Stimulated activated memory B cell treated with anti-CD40 and anti-IgM and Interleukin-4, amounts not matched to agents 10 μg/mL and 1 μg/mL and 100 μg/mL, for 72 hours (primary cell): ENCODE measurements at regions not wholly inside any gene's neighbourhood (a gene's known extent, or its start where the extent isn't known, plus 50 kb on each side); places are given as distances from the start of the nearest gene placed in this dataset.
"Not testable (repeated sequence)": the region's sequence is repeated elsewhere in the genome, so short reads cannot be mapped to it uniquely, and the experiment has no call there.

Experiments used
- ATAC-seq: fragments of 150-1000 bp; cut with Tn5 transposase; 2 replicates; pipeline ENCODE4 v1.10.0; 2021
- H3K27ac Mint-ChIP-seq: one replicate; pipeline ENCODE4 v1.8.0; 2022; ENCODE audit warnings: mild to moderate bottlenecking, mixed read lengths
- H3K27me3 Mint-ChIP-seq: one replicate; pipeline ENCODE4 v1.8.0; 2022; ENCODE audit warnings: mixed read lengths
- H3K36me3 Mint-ChIP-seq: one replicate; pipeline ENCODE4 v1.8.0; 2022; ENCODE audit warnings: mixed read lengths
- H3K4me1 Mint-ChIP-seq: one replicate; pipeline ENCODE4 v1.8.0; 2022; ENCODE audit warnings: mixed read lengths
- H3K4me3 Mint-ChIP-seq: one replicate; pipeline ENCODE4 v1.8.0; 2022; ENCODE audit warnings: mild to moderate bottlenecking, moderate library complexity, mixed read lengths
- H3K9me3 Mint-ChIP-seq: one replicate; pipeline ENCODE4 v1.8.0; 2022; ENCODE audit warnings: mixed read lengths

- Mint-ChIP-seq H3K27me3 (no peaks in the 10 kb centered on the region), H3K4me3 (no peak overlapping the region), H3K4me1 (no peaks in the 10 kb centered on the region), H3K27ac (no peak overlapping the region), H3K9me3 (peaks cover 6% of the 10 kb centered on the region), H3K36me3 (no peaks in the 10 kb centered on the region)
- no peak for ATAC-seq
Observed at GRCh38 chr3:163773136-163773535, 1305.2 kb downstream of the SI start.

- Mint-ChIP-seq H3K4me3 (no peak overlapping the region), H3K27ac (no peak overlapping the region), H3K9me3 (peaks cover 6% of the 10 kb centered on the region), H3K4me1 (no peaks in the 10 kb centered on the region), H3K27me3 (no peaks in the 10 kb centered on the region), H3K36me3 (no peaks in the 10 kb centered on the region)
- no peak for ATAC-seq
Observed at GRCh38 chr3:163768048-163768447, 1310.2 kb downstream of the SI start.

- Mint-ChIP-seq H3K27me3 (no peaks in the 10 kb centered on the region), H3K4me3 (no peak overlapping the region), H3K4me1 (no peaks in the 10 kb centered on the region), H3K36me3 (no peaks in the 10 kb centered on the region), H3K27ac (no peak overlapping the region), H3K9me3 (peaks cover 3% of the 10 kb centered on the region)
- no peak for ATAC-seq
Observed at GRCh38 chr3:163766112-163766511, 1312.2 kb downstream of the SI start.

GRCh38 chr3:163753033-163753432 lies 1325.3 kb downstream of the SI start:
- Mint-ChIP-seq H3K27me3 (no peaks in the 10 kb centered on the region), H3K4me3 (no peak overlapping the region), H3K4me1 (no peaks in the 10 kb centered on the region), H3K36me3 (no peaks in the 10 kb centered on the region), H3K9me3 (peaks cover 12% of the 10 kb centered on the region), H3K27ac (no peak overlapping the region)
- no peak for ATAC-seq

- no peaks in the 10 kb centered on the region for H3K4me1 Mint-ChIP-seq
- no peak overlapping the region for H3K27ac Mint-ChIP-seq
- no peak overlapping the region for H3K4me3 Mint-ChIP-seq
- peaks cover 8% of the 10 kb centered on the region for H3K9me3 Mint-ChIP-seq
- H3K27me3 Mint-ChIP-seq, result no peaks in the 10 kb centered on the region
- H3K36me3 Mint-ChIP-seq, result no peaks in the 10 kb centered on the region
- ATAC-seq, result no peak
Observed at GRCh38 chr3:163745204-163745603, 1333.1 kb downstream of the SI start.

- Mint-ChIP-seq H3K4me1 (no peaks in the 10 kb centered on the region), H3K27me3 (no peaks in the 10 kb centered on the region), H3K4me3 (no peak overlapping the region), H3K9me3 (peaks cover 7% of the 10 kb centered on the region), H3K27ac (no peak overlapping the region), H3K36me3 (no peaks in the 10 kb centered on the region)
- no peak for ATAC-seq
Observed at GRCh38 chr3:163735394-163735793, 1342.9 kb downstream of the SI start.

- Mint-ChIP-seq H3K9me3 (no peaks in the 10 kb centered on the region), H3K4me3 (no peak overlapping the region), H3K27ac (no peak overlapping the region), H3K4me1 (no peaks in the 10 kb centered on the region), H3K36me3 (no peaks in the 10 kb centered on the region), H3K27me3 (no peaks in the 10 kb centered on the region)
- no peak for ATAC-seq
Observed at GRCh38 chr3:163730684-163731083, 1347.6 kb downstream of the SI start.

GRCh38 chr3:163726125-163726524 lies 1352.2 kb downstream of the SI start:
- no peaks in the 10 kb centered on the region for H3K4me1 Mint-ChIP-seq
- H3K27ac Mint-ChIP-seq, result no peak overlapping the region
- peaks cover 7% of the 10 kb centered on the region for H3K9me3 Mint-ChIP-seq
- no peaks in the 10 kb centered on the region for H3K36me3 Mint-ChIP-seq
- no peak for ATAC-seq
- H3K4me3 Mint-ChIP-seq, result no peak overlapping the region
- H3K27me3 Mint-ChIP-seq, result no peaks in the 10 kb centered on the region

GRCh38 chr3:163722405-163722804 lies 1355.9 kb downstream of the SI start:
- ATAC-seq, result no peak
- Mint-ChIP-seq H3K4me1 (no peaks in the 10 kb centered on the region), H3K36me3 (no peaks in the 10 kb centered on the region), H3K9me3 (peaks cover 9% of the 10 kb centered on the region), H3K27ac (no peak overlapping the region), H3K4me3 (no peak overlapping the region), H3K27me3 (no peaks in the 10 kb centered on the region)

GRCh38 chr3:163721596-163721995 lies 1356.7 kb downstream of the SI start:
- H3K27me3 Mint-ChIP-seq, result no peaks in the 10 kb centered on the region
- ATAC-seq, result peak; percentile 47
- peaks cover 9% of the 10 kb centered on the region for H3K9me3 Mint-ChIP-seq
- H3K4me3 Mint-ChIP-seq, result no peak overlapping the region
- no peaks in the 10 kb centered on the region for H3K36me3 Mint-ChIP-seq
- H3K4me1 Mint-ChIP-seq, result no peaks in the 10 kb centered on the region
- no peak overlapping the region for H3K27ac Mint-ChIP-seq

- Mint-ChIP-seq H3K36me3 (no peaks in the 10 kb centered on the region), H3K4me3 (no peak overlapping the region), H3K9me3 (peaks cover 9% of the 10 kb centered on the region), H3K4me1 (no peaks in the 10 kb centered on the region), H3K27ac (no peak overlapping the region), H3K27me3 (no peaks in the 10 kb centered on the region)
- no peak for ATAC-seq
Observed at GRCh38 chr3:163717377-163717776, 1360.9 kb downstream of the SI start.

- H3K4me3 Mint-ChIP-seq, result no peak overlapping the region
- no peaks in the 10 kb centered on the region for H3K9me3 Mint-ChIP-seq
- no peaks in the 10 kb centered on the region for H3K4me1 Mint-ChIP-seq
- ATAC-seq, result no peak
- no peaks in the 10 kb centered on the region for H3K27me3 Mint-ChIP-seq
- no peak overlapping the region for H3K27ac Mint-ChIP-seq
- H3K36me3 Mint-ChIP-seq, result no peaks in the 10 kb centered on the region
Observed at GRCh38 chr3:163708428-163708827, 1369.9 kb downstream of the SI start.

- ATAC-seq, result no peak
Observed at GRCh38 chr3:163707659-163708058, 1370.6 kb downstream of the SI start.

GRCh38 chr3:163698221-163698620 lies 1380.1 kb downstream of the SI start:
- not testable (repeated sequence) for H3K27me3 Mint-ChIP-seq, H3K4me1 Mint-ChIP-seq, H3K4me3 Mint-ChIP-seq, H3K36me3 Mint-ChIP-seq, H3K9me3 Mint-ChIP-seq, H3K27ac Mint-ChIP-seq, ATAC-seq

More at GRCh38 chr3:163707659-163708058, 1370.6 kb downstream of the SI start:
- no peaks in the 10 kb centered on the region for H3K36me3 Mint-ChIP-seq
- no peaks in the 10 kb centered on the region for H3K4me1 Mint-ChIP-seq
- H3K27me3 Mint-ChIP-seq, result no peaks in the 10 kb centered on the region
- H3K9me3 Mint-ChIP-seq, result no peaks in the 10 kb centered on the region
- no peak overlapping the region for H3K4me3 Mint-ChIP-seq
- H3K27ac Mint-ChIP-seq, result no peak overlapping the region

GRCh38 chr3:163692494-163692893 lies 1385.8 kb downstream of the SI start:
- no peaks in the 10 kb centered on the region for H3K4me1 Mint-ChIP-seq
- no peak overlapping the region for H3K4me3 Mint-ChIP-seq
- peaks cover 13% of the 10 kb centered on the region for H3K9me3 Mint-ChIP-seq
- no peaks in the 10 kb centered on the region for H3K36me3 Mint-ChIP-seq
- no peak overlapping the region for H3K27ac Mint-ChIP-seq
- ATAC-seq, result no peak
- no peaks in the 10 kb centered on the region for H3K27me3 Mint-ChIP-seq

- H3K9me3 Mint-ChIP-seq, result peaks cover 4% of the 10 kb centered on the region
- no peak overlapping the region for H3K4me3 Mint-ChIP-seq
- H3K27ac Mint-ChIP-seq, result no peak overlapping the region
- no peaks in the 10 kb centered on the region for H3K36me3 Mint-ChIP-seq
- no peak for ATAC-seq
- H3K27me3 Mint-ChIP-seq, result no peaks in the 10 kb centered on the region
- no peaks in the 10 kb centered on the region for H3K4me1 Mint-ChIP-seq
Observed at GRCh38 chr3:163684651-163685050, 1393.6 kb downstream of the SI start.

GRCh38 chr3:163672954-163673353 lies 1405.3 kb downstream of the SI start:
- Mint-ChIP-seq H3K4me1 (no peaks in the 10 kb centered on the region), H3K9me3 (peaks cover 3% of the 10 kb centered on the region), H3K27me3 (no peaks in the 10 kb centered on the region), H3K36me3 (no peaks in the 10 kb centered on the region), H3K27ac (no peak overlapping the region), H3K4me3 (no peak overlapping the region)
- ATAC-seq, result no peak
